Mucosa of descending colon (tissue), 3 donors: ENCODE measurements at regions not wholly inside any gene's neighbourhood (a gene's known extent, or its start where the extent isn't known, plus 50 kb on each side); places are given as distances from the start of the nearest gene placed in this dataset.
A peak's percentile ranks its signal among the peaks of the same experiment; 100 is the strongest.

Experiments
- ATAC-seq: fragments of 200-7000 bp; cut with Tn5 transposase; one replicate; pipeline ENCODE4 v1.9.1; 2020; ENCODE audit warnings: mild to moderate bottlenecking, moderate library complexity
- DNase-seq, 3 donors: peaks; one replicate each; pipeline ENCODE4 v3.0.0-alpha.2; 2020
- H3K36me3 ChIP-seq: fragments of 200-600 bp; one replicate; pipeline ENCODE4 v1.8.0; 2021; ENCODE audit warnings: low read depth, mild to moderate bottlenecking
- H3K4me1 ChIP-seq: fragments of 200-600 bp; one replicate; pipeline ENCODE4 v1.8.0; 2021; ENCODE audit warnings: low read depth, mild to moderate bottlenecking
- H3K4me3 ChIP-seq: fragments of 200-600 bp; one replicate; pipeline ENCODE4 v1.8.0; 2021; ENCODE audit warnings: mild to moderate bottlenecking
- H3K9me3 ChIP-seq: fragments of 200-600 bp; one replicate; pipeline ENCODE4 v1.8.0; 2021; ENCODE audit warnings: mild to moderate bottlenecking
- CTCF ChIP-seq: fragments of 200-600 bp; IDR thresholded peaks from one replicate; pipeline ENCODE4 v1.8.0; 2022; ENCODE audit warnings: antibody characterized with exemption, mild to moderate bottlenecking
- intact Hi-C, 2 donors: fragments of 100-400 bp; cut with DNase I in 1 of 2; cut with micrococcal nuclease in 1 of 2; formaldehyde crosslinking; loops; one replicate each; pipeline versions ENCODE4 v1.11.0 to v1.11.1; 2022; cut with DNase I, micrococcal nuclease
- donor health status: DM: no; HTN: no; CAD: no; lungs with moderate emphysema.
- donor health status: DM: no; HTN: no; CAD: no.
- donor health status: DM: no; HTN: yes; CAD: no.

GRCh38 chr7:96410126-96410839 is 88.4 kb upstream of the SLC25A13 start:
- Histone ChIP-seq H3K9me3 (no peaks in the 10 kb centered on the region), H3K4me1 (no peaks in the 10 kb centered on the region), H3K36me3 (no peaks in the 10 kb centered on the region), H3K4me3 (no peak overlapping the region)
- ATAC-seq = no peak
- TF ChIP-seq CTCF = no peak
- intact Hi-C loops = no loop called here
- DNase-seq = no peak

- Histone ChIP-seq H3K4me1 (no peaks in the 10 kb centered on the region), H3K4me3 (no peak overlapping the region), H3K36me3 (no peaks in the 10 kb centered on the region), H3K9me3 (no peaks in the 10 kb centered on the region)
- DNase-seq (no peak), ATAC-seq (no peak)
- intact Hi-C loops = no loop called here
- no peak for TF ChIP-seq CTCF
Observed at GRCh38 chr7:96408881-96409280, 87.0 kb upstream of the SLC25A13 start.

DNA sequence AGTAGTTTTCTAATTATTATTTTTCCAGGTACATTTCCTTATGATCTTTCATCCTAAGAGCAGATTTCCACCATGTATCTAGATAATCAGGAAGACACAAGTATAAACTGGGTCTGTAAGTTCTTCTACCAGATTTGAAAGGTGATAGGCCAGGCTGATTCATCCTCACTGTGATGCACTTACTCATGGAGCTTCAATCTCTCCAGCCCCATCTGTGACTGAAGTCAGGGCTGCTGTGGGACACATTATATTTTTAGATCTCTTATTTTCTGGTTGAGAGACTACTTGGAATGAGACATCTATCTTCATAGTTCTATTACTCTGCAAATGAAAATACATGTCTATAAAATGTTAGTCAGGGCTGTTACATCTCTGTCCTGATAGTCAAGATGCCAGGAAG is 85.5 kb upstream of the SLC25A13 start:
- intact Hi-C loops = no loop called here
- Histone ChIP-seq H3K36me3 (no peaks in the 10 kb centered on the region), H3K4me3 (no peak overlapping the region), H3K4me1 (no peaks in the 10 kb centered on the region), H3K9me3 (no peaks in the 10 kb centered on the region)
- TF ChIP-seq CTCF = no peak
- ATAC-seq (no peak), DNase-seq (no peak)

GRCh38 chr7:96402913-96403312 is 81.0 kb upstream of the SLC25A13 start:
- H3K4me3 ChIP-seq = no peak overlapping the region
- H3K36me3 ChIP-seq = no peaks in the 10 kb centered on the region
- no peaks in the 10 kb centered on the region for H3K4me1 ChIP-seq
- ATAC-seq = no peak
- no peak for TF ChIP-seq CTCF
- no peak for DNase-seq
- no peaks in the 10 kb centered on the region for H3K9me3 ChIP-seq
- intact Hi-C loops = no loop called here

GRCh38 chr7:96401200-96401599 is 79.3 kb upstream of the SLC25A13 start:
- ATAC-seq (peak; percentile 23), DNase-seq (no peak)
- H3K4me3 ChIP-seq = no peak overlapping the region
- no peaks in the 10 kb centered on the region for H3K9me3 ChIP-seq
- H3K4me1 ChIP-seq = no peaks in the 10 kb centered on the region
- no peaks in the 10 kb centered on the region for H3K36me3 ChIP-seq
- TF ChIP-seq CTCF = no peak
- intact Hi-C loops = no loop called here

DNA sequence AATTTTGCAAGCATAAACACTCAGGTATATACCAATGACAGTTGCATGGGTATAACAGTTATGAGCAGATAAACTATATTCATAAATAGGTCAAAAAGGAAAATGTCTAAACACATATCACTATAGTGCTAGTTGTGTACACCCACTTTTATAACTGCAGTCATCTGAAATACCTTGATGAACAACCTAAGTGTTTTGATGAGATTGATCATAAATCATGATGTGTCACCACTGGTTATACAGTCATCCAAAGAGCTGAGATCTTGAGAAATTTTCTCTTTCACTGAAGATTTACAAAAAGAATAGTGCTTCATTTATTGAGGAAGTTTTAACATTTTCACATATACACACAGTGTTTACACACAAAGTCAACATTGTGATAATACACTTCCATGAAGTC is 78.6 kb upstream of the SLC25A13 start:
- Histone ChIP-seq H3K9me3 (no peaks in the 10 kb centered on the region), H3K4me3 (no peak overlapping the region), H3K4me1 (no peaks in the 10 kb centered on the region), H3K36me3 (no peaks in the 10 kb centered on the region)
- ATAC-seq = peak; percentile 43
- no peak for TF ChIP-seq CTCF
- intact Hi-C loops = no loop called here
- no peak for DNase-seq
